Left renal cortex interstitium (tissue), 4 donors: ENCODE measurements at regions not wholly inside any gene's neighbourhood (a gene's known extent, or its start where the extent isn't known, plus 50 kb on each side); places are given as distances from the start of the nearest gene placed in this dataset.
"Not testable (repeated sequence)": the region's sequence is repeated elsewhere in the genome, so short reads cannot be mapped to it uniquely, and the experiment has no call there.

Source experiments
- DNase-seq, 4 donors: peaks; one replicate each; pipeline ENCODE4 v3.0.0-alpha.2; 2013; ENCODE audit warnings: low read depth in 4 of 4, low spot score in 2 of 4, missing footprints in 1 of 4

DNA sequence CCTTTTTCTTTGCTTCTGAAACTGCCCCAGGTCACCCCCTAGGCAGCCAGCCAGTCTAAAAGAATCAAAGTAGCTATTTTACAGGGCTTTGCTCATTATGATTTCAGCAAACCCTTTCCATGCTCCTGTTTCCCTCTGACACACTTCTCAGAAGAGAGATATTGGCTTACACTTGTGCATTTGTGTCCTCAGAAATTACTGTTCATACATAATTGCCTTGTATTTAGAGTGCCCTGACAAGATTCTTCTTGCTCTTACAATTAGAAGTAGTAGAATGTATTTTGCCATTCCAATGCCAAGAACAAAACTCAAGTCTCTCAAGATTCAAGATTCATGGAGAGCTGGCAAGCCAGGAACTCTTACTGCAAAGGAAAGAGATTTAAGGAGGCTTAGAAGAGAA is 531.0 kb upstream of the ZFP42 start:
- no peak for DNase-seq

DNA sequence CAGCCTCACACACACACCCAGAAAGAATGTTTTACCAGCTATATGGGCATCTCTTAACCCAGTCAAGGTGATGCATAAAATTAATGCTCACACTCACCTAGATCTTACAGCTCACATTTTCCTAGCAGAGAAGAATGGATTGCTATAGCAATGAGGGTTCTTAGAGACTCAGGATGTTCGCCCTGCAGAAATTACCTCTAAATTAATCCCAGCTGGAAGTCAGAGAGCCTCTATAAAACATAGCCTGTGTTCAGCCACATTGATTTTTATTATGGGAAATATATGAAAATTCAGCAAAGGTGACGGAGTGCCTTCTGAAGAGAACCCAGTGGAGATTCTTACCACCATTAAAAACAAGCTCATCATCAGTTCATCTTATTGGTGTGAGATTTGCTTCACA is 528.3 kb upstream of the ZFP42 start:
- no peak for DNase-seq

DNA sequence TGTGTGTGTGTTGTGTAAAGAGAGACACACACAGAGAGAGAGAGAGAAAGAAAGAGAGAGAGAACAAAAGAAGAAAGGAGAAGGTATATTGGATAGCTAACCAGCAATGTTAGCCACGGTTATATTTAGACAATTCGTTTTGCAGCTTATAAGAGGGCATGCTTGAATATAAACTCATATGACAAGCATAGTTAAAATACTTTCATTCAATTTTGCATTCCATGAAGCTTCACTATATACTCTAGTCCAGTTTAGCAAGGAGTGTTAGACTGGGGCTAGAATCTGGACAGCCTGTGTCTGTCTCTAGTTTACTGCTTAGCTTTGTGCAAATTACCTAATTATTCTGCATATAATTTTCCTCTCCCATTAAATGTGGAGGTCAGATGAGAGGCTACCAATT is 525.9 kb upstream of the ZFP42 start:
- DNase-seq = no peak

GRCh38 chr4:187470061-187470460 is 525.5 kb upstream of the ZFP42 start:
- DNase-seq = no peak

DNA sequence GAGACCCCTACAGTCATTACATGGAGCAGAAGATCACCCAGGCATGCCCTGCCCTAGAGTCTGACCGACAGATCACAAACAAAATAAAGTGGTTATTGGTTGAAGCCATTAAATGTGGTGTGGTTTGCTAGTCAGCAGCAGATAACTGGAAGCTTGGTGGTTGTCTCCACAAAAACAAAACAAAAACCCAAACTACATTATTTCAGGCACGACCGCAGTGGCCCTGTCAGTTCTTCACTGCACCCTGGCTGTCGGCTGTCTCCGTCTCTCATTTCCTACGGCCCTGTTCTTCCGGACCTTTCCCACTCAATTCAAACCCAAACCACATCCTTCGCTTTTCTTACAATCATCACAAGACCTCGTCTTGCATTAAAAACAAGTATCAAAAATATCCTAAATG is 521.3 kb upstream of the ZFP42 start:
- DNase-seq = no peak

GRCh38 chr4:187475901-187476300 is 519.7 kb upstream of the ZFP42 start:
- DNase-seq = no peak

DNA sequence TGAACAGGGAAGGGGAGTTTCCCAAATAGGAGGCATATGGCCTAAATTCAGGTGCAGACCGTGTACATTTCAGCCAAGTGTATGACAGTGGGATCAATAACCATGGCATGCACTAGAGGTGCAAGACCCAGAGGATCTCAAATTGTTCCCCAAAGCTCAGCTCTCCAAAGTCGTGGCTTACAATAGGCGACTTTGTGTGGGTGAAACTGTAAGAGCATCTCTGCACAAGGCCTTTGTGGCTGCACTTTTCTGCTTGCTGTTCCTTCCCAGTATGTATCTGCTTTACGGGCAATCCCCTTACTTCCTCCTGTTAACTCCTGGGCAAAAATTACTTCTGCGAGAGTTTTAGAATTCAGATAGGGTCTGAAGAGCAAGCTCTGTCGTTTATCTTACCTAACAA is 518.3 kb upstream of the ZFP42 start:
- DNase-seq = no peak

DNA sequence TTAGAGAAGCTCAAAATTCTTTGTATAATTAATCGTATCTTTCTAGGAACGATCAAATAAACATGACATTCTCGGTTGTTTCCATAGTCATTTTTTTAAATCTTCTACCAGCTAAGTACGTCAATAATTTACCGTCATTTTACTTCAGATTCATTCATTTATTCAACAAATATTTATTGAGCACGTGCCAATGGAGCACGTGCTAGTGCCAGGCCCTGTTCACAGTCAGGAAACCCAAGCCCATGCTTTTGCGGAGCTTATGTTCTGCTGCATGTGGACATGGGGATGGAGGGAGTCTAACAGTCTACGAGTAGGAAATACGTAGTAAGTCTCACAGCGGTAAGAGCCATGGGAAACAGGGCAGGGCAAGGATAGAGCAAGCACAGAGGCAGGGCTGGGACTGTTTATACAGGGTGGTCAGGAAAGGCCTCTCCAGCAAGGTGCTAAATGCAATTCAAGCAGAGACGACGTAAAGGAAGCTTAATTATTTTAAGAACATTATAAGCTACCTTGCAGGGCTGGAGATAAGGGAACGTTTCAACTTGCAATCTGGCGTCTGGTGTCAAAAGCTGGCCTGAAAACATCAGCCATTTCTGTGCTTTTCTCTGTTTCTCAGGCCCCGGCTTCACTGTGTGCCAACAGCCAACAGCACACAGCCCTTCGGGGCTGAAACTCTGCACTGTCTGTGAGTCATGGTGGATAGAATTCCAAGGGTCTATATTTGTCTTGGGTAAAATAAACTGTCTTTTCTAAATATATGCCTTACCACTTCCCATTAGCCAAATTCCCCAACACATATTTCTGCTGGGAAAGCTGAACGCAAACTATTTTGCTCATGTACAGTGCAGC is 517.1 kb upstream of the ZFP42 start:
- DNase-seq = no peak

GRCh38 chr4:187479511-187479910 is 516.1 kb upstream of the ZFP42 start:
- DNase-seq = no peak

GRCh38 chr4:187480146-187481145 is 515.1 kb upstream of the ZFP42 start:
- DNase-seq = no peak

DNA sequence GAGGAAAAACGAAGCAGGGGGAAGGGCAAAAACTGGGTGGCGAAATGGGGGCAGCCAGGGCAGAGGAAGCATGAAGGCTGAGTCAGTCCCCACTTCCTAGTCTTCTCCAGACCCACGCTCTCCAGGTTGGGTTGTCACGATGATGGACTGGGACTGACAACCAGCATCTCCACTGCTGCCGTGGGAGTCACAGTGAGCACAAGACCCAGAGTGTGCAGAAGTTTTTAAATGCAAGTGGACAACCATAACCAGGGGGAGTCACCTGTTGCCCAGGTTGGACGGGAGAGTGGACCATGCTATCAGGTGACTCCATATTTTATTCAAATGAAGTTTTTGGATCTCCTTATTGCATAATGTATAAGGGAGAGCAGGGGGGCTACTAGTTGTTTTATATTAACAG is 511.4 kb upstream of the ZFP42 start:
- no peak for DNase-seq

DNA sequence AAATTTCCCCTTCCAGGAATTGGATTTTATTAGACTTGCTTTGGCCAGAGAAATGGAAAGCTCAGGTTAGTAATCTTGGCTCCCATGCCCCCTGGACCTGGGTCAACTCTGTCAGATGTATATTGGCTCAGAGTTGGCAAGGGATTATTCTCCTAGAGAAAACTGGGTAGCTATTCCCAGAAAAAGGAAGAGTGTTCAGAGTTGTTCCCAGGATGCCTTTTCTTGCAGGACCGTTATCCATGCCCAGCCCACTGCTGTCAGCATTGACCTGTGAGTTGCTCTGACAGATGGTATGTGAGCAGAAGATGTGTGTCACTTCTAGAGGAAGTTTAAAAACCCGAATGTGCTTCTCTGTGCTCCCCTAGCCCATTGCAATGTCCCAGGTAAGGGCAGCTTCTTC is 509.9 kb upstream of the ZFP42 start:
- no peak for DNase-seq

DNA sequence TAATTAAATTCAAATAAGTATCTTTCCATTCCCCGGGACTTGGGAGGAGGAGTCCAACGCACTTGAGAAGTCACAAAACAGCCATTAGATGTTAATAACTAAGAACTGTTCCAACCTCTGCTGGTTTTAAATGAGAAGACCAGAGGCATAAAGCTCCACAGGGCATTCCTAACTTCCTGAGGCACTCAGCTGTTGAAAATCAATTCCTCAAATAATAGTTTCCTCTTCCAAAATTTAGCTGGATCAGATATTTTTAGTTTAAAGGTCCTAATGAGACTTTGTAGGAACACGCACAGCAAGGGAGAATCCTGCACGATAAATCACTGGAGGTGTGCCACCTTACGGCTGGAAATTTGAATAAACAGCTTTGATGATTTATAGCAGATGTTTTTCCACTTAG is 504.3 kb upstream of the ZFP42 start:
- no peak for DNase-seq

DNA sequence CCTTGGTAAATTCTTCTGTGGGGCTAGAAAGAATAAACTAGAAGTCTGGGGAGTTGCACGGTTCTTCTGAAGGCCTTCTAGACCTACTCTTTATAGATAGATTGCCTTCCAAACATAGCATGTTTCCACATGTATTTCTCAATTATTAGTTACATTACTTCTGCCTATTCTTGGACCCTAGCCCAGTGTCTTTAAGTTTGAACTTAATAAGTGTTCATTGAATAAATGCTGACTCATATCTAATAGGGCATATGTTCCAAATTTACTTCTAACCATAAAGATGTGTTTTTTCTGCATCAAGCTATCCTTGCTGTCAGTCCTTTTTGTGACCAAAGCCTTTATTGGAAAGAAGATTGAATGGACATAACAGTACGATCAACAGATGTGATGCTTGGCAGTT is 503.6 kb upstream of the ZFP42 start:
- DNase-seq = no peak

DNA sequence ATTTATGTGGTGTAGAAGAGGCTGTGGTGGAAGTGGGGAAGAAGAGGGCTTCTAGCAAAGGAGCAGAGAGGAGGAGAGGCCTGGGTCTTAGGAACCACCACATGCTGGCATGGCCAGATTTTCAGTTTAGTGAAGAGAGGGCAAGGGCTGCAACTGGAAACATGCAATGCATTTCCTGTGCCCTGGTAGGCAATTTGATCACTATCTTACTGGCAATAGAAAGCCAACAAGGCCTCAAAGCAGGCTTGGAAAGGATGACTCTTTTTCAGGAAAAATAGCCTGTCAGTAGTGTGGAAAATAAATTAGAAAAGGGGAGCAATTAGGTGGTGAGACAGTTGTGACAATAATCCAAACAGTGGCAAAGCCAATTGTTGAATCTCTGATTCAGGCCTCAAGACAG is 501.9 kb upstream of the ZFP42 start:
- DNase-seq = no peak

GRCh38 chr4:187499956-187500355 is 495.6 kb upstream of the ZFP42 start:
- no peak for DNase-seq

DNA sequence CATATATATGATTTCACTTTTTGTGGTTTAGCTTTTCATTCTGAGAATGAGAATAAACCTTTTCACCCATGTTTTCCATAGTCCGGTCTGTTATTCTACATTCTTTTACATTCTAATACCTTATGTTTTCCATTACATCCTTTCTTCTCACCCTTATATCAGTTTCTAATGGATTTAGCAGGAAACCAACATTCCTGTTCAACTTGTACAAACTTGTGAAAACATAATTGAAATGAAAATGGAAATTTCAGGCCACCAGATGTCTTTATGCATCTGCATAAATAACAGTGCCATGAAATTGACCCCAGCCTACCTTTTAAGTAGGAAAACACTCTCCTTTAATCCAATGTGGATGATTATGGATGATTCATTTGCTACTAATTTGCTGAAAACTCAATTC is 494.8 kb upstream of the ZFP42 start:
- no peak for DNase-seq

DNA sequence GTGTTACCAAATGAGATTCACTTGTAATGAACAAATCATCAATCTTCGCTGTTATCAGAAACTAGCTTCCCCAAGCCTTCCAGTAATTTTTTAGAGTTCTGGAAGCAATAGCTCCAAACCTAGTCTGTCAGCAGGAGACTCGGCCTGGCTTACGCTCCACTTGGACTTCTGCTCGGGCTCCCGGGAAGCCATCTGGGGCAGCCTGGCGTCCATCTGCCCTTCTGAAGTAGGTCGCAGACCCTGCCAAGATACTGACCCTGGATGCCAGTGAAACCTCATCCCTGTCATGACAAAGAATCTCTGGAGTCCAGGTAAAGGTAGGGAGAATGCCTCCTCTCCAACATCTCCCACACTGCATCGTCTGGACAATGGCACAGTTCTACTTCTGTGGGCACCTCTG is 493.8 kb upstream of the ZFP42 start:
- no peak for DNase-seq

- DNase-seq = no peak
These were observed 490.4 kb upstream of the ZFP42 start for GRCh38 chr4:187504974-187505797.

DNA sequence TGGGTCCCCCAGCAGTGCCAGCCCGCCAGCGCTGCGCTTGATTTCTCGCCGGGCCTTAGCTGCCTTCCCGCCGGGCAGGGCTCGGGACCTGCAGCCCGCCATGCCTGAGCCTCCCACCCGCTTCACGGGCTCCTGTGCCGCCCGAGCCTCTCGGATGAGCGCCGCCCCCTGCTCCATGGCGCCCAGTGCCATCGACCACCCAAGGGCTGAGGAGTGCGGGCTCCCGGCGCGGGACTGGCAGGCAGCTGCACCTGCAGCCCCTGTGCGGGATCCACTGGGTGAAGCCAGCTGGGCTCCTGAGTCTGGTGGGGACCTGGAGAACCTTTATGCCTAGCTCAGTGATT is 489.8 kb upstream of the ZFP42 start:
- not testable (repeated sequence) for DNase-seq

DNA sequence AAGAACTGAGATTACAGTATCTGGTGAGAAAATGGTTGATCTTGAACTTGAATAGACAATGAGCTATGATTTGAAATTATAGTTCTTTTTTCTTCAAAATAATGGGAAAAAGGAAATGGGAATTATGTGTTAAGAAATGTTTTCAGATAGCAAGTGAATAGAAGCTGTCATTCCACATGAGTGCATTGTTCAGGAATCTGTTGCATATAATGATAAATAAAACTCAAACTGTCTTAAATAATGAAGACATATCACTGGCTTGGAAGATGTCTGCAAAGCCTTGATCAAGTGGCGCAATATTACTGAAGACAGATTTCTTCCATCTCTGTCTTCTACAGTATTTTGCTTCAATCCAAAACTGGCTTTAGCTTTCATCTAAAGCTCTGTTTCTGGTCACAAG is 479.3 kb upstream of the ZFP42 start:
- no peak for DNase-seq
